ENCODE measurements at regions not wholly inside any gene's neighbourhood (a gene's known extent, or its start where the extent isn't known, plus 50 kb on each side); places are given as distances from the start of the nearest gene placed in this dataset.

GRCh38 chr12:83349907-83350611 lies 663.4 kb downstream of the TMTC2 start:
- Histone ChIP-seq H3K36me3 (ENCODE audit: control insufficient read depth in 2 of 2, insufficient read depth in 1 of 2, low read length in 2 of 2) (no peaks in the 10 kb centered on the region), H3K4me1 (ENCODE audit: control insufficient read depth, insufficient read depth, low read length) (no peaks in the 10 kb centered on the region), H3K9me3 (ENCODE audit: control insufficient read depth, insufficient read depth, low read depth, low read length) (no peaks in the 10 kb centered on the region), H3K27ac (ENCODE audit: extremely low read depth, low read depth, low read length) (no peak overlapping the region), H3K4me3 (ENCODE audit: low read depth, low read length) (no peak overlapping the region)
- ChIA-PET CTCF (interaction anchor here (1.0 kb wide), 1 partner anchor 823 kb away, joined by 3 read pairs; no protein-coding TSS in a partner anchor), POLR2A (no interaction called here)
- TF ChIP-seq FEZF1 (tag by site-specific recombination; IDR thresholded peaks at IDR 0.05) = no peak
- TF ChIP-seq ZNF768 (tag by site-specific recombination; IDR thresholded peaks at IDR 0.05) = no peak
- no peak for TF ChIP-seq ZNF529 (tag by site-specific recombination; IDR thresholded peaks at IDR 0.05; ENCODE audit: insufficient replicate concordance)
- TF ChIP-seq HOXD13 (CRISPR knock-in tag; IDR thresholded peaks at IDR 0.05; ENCODE audit: borderline replicate concordance) = no peak
- no peak for TF ChIP-seq YY2 (tag by site-specific recombination; IDR thresholded peaks at IDR 0.05)
- TF ChIP-seq ZNF623 (tag by site-specific recombination; IDR thresholded peaks at IDR 0.05) = no peak
- TF ChIP-seq ZNF112 (tag by site-specific recombination; IDR thresholded peaks at IDR 0.05) = no peak
- no peak for TF ChIP-seq ZBTB20 (tag by site-specific recombination; IDR thresholded peaks at IDR 0.05)
- TF ChIP-seq, protein P1, sequence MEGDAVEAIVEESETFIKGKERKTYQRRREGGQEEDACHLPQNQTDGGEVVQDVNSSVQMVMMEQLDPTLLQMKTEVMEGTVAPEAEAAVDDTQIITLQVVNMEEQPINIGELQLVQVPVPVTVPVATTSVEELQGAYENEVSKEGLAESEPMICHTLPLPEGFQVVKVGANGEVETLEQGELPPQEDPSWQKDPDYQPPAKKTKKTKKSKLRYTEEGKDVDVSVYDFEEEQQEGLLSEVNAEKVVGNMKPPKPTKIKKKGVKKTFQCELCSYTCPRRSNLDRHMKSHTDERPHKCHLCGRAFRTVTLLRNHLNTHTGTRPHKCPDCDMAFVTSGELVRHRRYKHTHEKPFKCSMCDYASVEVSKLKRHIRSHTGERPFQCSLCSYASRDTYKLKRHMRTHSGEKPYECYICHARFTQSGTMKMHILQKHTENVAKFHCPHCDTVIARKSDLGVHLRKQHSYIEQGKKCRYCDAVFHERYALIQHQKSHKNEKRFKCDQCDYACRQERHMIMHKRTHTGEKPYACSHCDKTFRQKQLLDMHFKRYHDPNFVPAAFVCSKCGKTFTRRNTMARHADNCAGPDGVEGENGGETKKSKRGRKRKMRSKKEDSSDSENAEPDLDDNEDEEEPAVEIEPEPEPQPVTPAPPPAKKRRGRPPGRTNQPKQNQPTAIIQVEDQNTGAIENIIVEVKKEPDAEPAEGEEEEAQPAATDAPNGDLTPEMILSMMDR (tag by site-specific recombination; IDR thresholded peaks at IDR 0.05) = no peak
- TF ChIP-seq, protein P2, sequence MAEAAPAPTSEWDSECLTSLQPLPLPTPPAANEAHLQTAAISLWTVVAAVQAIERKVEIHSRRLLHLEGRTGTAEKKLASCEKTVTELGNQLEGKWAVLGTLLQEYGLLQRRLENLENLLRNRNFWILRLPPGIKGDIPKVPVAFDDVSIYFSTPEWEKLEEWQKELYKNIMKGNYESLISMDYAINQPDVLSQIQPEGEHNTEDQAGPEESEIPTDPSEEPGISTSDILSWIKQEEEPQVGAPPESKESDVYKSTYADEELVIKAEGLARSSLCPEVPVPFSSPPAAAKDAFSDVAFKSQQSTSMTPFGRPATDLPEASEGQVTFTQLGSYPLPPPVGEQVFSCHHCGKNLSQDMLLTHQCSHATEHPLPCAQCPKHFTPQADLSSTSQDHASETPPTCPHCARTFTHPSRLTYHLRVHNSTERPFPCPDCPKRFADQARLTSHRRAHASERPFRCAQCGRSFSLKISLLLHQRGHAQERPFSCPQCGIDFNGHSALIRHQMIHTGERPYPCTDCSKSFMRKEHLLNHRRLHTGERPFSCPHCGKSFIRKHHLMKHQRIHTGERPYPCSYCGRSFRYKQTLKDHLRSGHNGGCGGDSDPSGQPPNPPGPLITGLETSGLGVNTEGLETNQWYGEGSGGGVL (tag by site-specific recombination; IDR thresholded peaks at IDR 0.05) = no peak
- TF ChIP-seq ZNF791 (tag by site-specific recombination; IDR thresholded peaks at IDR 0.05) = no peak
- TF ChIP-seq ZFHX2 (tag by site-specific recombination; conservative IDR thresholded peaks at IDR 0.05) = no peak
- TF ChIP-seq ZNF549 (tag by site-specific recombination; IDR thresholded peaks at IDR 0.05) = no peak
- no peak for TF ChIP-seq ZNF26 (tag by site-specific recombination; IDR thresholded peaks at IDR 0.05)
- TF ChIP-seq SETDB1 (IDR thresholded peaks at IDR 0.05; ENCODE audit: insufficient read length, low read length) = no peak
- no peak for TF ChIP-seq ZNF571 (tag by site-specific recombination; IDR thresholded peaks at IDR 0.05)

GRCh38 chr12:83346333-83346732 lies 659.6 kb downstream of the TMTC2 start:
- no peaks in the 10 kb centered on the region for H3K36me3 ChIP-seq (ENCODE audit: control insufficient read depth in 2 of 2, insufficient read depth in 1 of 2, low read length in 2 of 2)
- POLR2A ChIA-PET = no interaction called here
- TF ChIP-seq ZNF561 (tag by site-specific recombination; IDR thresholded peaks at IDR 0.05; ENCODE audit: borderline replicate concordance) (no peak), ZBTB48 (tag by site-specific recombination; IDR thresholded peaks at IDR 0.05) (no peak), ZNF792 (tag by site-specific recombination; IDR thresholded peaks at IDR 0.05) (no peak), ZNF549 (tag by site-specific recombination; IDR thresholded peaks at IDR 0.05) (no peak), ZNF529 (tag by site-specific recombination; IDR thresholded peaks at IDR 0.05; ENCODE audit: insufficient replicate concordance) (no peak), ZNF311 (tag by site-specific recombination; IDR thresholded peaks at IDR 0.05; ENCODE audit: borderline replicate concordance) (no peak), MEIS1 (CRISPR knock-in tag; IDR thresholded peaks at IDR 0.05; ENCODE audit: borderline replicate concordance) (no peak), ZNF223 (tag by site-specific recombination; IDR thresholded peaks at IDR 0.05) (no peak), ZNF501 (tag by site-specific recombination; IDR thresholded peaks at IDR 0.05) (no peak), OVOL3 (tag by site-specific recombination; IDR thresholded peaks at IDR 0.05) (no peak), ZNF514 (tag by site-specific recombination; IDR thresholded peaks at IDR 0.05) (no peak), ZNF596 (tag by site-specific recombination; IDR thresholded peaks at IDR 0.05) (no peak), ZNF658 (tag by site-specific recombination; IDR thresholded peaks at IDR 0.05) (no peak)
- TF ChIP-seq, protein P3, sequence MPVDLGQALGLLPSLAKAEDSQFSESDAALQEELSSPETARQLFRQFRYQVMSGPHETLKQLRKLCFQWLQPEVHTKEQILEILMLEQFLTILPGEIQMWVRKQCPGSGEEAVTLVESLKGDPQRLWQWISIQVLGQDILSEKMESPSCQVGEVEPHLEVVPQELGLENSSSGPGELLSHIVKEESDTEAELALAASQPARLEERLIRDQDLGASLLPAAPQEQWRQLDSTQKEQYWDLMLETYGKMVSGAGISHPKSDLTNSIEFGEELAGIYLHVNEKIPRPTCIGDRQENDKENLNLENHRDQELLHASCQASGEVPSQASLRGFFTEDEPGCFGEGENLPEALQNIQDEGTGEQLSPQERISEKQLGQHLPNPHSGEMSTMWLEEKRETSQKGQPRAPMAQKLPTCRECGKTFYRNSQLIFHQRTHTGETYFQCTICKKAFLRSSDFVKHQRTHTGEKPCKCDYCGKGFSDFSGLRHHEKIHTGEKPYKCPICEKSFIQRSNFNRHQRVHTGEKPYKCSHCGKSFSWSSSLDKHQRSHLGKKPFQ (tag by site-specific recombination; IDR thresholded peaks at IDR 0.05) = no peak
- TF ChIP-seq, protein P4, sequence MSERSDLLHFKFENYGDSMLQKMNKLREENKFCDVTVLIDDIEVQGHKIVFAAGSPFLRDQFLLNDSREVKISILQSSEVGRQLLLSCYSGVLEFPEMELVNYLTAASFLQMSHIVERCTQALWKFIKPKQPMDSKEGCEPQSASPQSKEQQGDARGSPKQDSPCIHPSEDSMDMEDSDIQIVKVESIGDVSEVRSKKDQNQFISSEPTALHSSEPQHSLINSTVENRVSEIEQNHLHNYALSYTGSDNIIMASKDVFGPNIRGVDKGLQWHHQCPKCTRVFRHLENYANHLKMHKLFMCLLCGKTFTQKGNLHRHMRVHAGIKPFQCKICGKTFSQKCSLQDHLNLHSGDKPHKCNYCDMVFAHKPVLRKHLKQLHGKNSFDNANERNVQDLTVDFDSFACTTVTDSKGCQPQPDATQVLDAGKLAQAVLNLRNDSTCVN (tag by site-specific recombination; optimal IDR thresholded peaks at IDR 0.05) = no peak

More at GRCh38 chr12:83346333-83346732, 659.6 kb downstream of the TMTC2 start:
- Histone ChIP-seq H3K9me3 (ENCODE audit: control insufficient read depth, insufficient read depth, low read depth, low read length) (no peaks in the 10 kb centered on the region), H3K4me1 (ENCODE audit: control insufficient read depth, insufficient read depth, low read length) (no peaks in the 10 kb centered on the region), H3K4me3 (ENCODE audit: low read depth, low read length) (no peak overlapping the region), H3K27ac (ENCODE audit: extremely low read depth, low read depth, low read length) (no peak overlapping the region)
- CTCF ChIA-PET = no interaction called here
